PC-3 (cell line): ENCODE measurements at regions not wholly inside any gene's neighbourhood (a gene's known extent, or its start where the extent isn't known, plus 50 kb on each side); places are given as distances from the start of the nearest gene placed in this dataset.
"Not testable (repeated sequence)": the region's sequence is repeated elsewhere in the genome, so short reads cannot be mapped to it uniquely, and the experiment has no call there.

Experiments
- ATAC-seq: fragments of 200-7000 bp; cut with Tn5 transposase; 2 replicates; pipeline ENCODE4 v1.9.1; 2020; ENCODE audit warnings: mild to moderate bottlenecking, moderate library complexity
- BruUV-seq: library from RNA; stranded (reverse); fragments of 400-500 nt; replicated peaks from 2 replicates; lab custom pipeline; 2021; lab: Mats Ljungman, UMichigan
- CTCF ChIA-PET: fragments of 300-600 bp; sonication (Branson Sonifier 250); formaldehyde crosslinking; loops from one replicate; lab custom pipeline; 2022; ENCODE audit warnings: antibody characterized with exemption; lab: Charles Lee
- POLR2A ChIA-PET: fragments of 300-600 bp; sonication (Branson Sonifier 250); formaldehyde crosslinking; loops from one replicate; lab custom pipeline; 2022; ENCODE audit warnings: antibody characterized with exemption; ENCODE audit not compliant: unreplicated experiment; lab: Charles Lee
- DNase-seq: peaks from one replicate; pipeline ENCODE4 v3.0.0-alpha.2; 2015
- H2AFZ ChIP-seq: fragments of 300-600 bp; sonication (generic); 2 replicates; pipeline ENCODE4 v1.6.0; 2016; ENCODE audit warnings: antibody characterized with exemption, low read length
- H3F3A ChIP-seq: fragments of 300-600 bp; sonication (generic); one replicate; pipeline ENCODE4 v1.6.0; 2017; ENCODE audit warnings: antibody characterized with exemption, low read length, control low read depth, mild to moderate bottlenecking; ENCODE audit not compliant: unreplicated experiment
- H3K27ac ChIP-seq: fragments of 300-600 bp; sonication (generic); 2 replicates; pipeline ENCODE4 v1.5.1; 2016; ENCODE audit warnings: mild to moderate bottlenecking, low read length
- H3K27me3 ChIP-seq: fragments of 300-600 bp; sonication (generic); 2 replicates; pipeline ENCODE4 v1.6.1; 2016; ENCODE audit warnings: low read length, mixed read lengths
- H3K36me3 ChIP-seq: fragments of 300-600 bp; sonication (generic); 2 replicates; pipeline ENCODE4 v1.6.1; 2016; ENCODE audit warnings: low read depth, mixed run types, low read length, mixed read lengths
- H3K4me1 ChIP-seq: fragments of 300-600 bp; sonication (generic); 2 replicates; pipeline ENCODE4 v1.5.1; 2016; ENCODE audit warnings: low read length; ENCODE audit not compliant: insufficient read depth
- H3K4me2 ChIP-seq: fragments of 300-600 bp; sonication (generic); 2 replicates; pipeline ENCODE4 v1.6.0; 2016; ENCODE audit warnings: low read length
- H3K4me3 ChIP-seq: fragments of 300-600 bp; sonication (generic); 2 replicates; pipeline ENCODE4 v1.5.1; 2016; ENCODE audit warnings: mild to moderate bottlenecking, low read length, mixed read lengths
- H3K79me2 ChIP-seq: fragments of 300-600 bp; sonication (generic); 2 replicates; pipeline ENCODE4 v1.6.1; 2017; ENCODE audit warnings: low read length, mixed read lengths
- H3K9ac ChIP-seq: fragments of 300-600 bp; sonication (generic); 2 replicates; pipeline ENCODE4 v1.6.0; 2016; ENCODE audit warnings: mild to moderate bottlenecking, low read length
- H3K9me2 ChIP-seq: fragments of 300-600 bp; sonication (generic); replicated peaks from 2 replicates; pipeline ENCODE4 v1.6.1; 2016; ENCODE audit warnings: mixed run types, low read length, mixed read lengths
- H3K9me3 ChIP-seq: fragments of 300-600 bp; sonication (generic); 2 replicates; pipeline ENCODE4 v1.6.1; 2016; ENCODE audit warnings: low read length, mixed read lengths
- H4K20me1 ChIP-seq: fragments of 300-600 bp; sonication (generic); 2 replicates; pipeline ENCODE4 v1.6.1; 2016; ENCODE audit warnings: low read length, mixed read lengths
- CTCF ChIP-seq: fragments of 300-600 bp; sonication (generic); conservative IDR thresholded peaks from 2 replicates; pipeline ENCODE4 v1.5.1; 2017; ENCODE audit warnings: antibody characterized with exemption, low read depth, mild to moderate bottlenecking, low read length
- EZH2 ChIP-seq: fragments of 300-600 bp; sonication (generic); IDR thresholded peaks from one replicate; pipeline ENCODE4 v1.6.1; 2017; ENCODE audit warnings: antibody characterized with exemption, mild to moderate bottlenecking, low read length; ENCODE audit not compliant: unreplicated experiment
- EZH2phosphoT487 ChIP-seq: fragments of 300-600 bp; sonication (generic); IDR thresholded peaks from 2 replicates; pipeline ENCODE4 v1.6.1; 2018; ENCODE audit warnings: mild to moderate bottlenecking, antibody characterized with exemption, low read length, borderline replicate concordance
- intact Hi-C: fragments of 100-400 bp; cut with micrococcal nuclease; formaldehyde crosslinking; loops from 2 replicates; pipeline ENCODE4 v1.9.0; 2023

- no TSS peak for BruUV-seq
- no peaks in the 10 kb centered on the region for H3K27me3 ChIP-seq
- H3K79me2 ChIP-seq = no peaks in the 10 kb centered on the region
- H3K9me2 ChIP-seq = no peaks in the 10 kb centered on the region
- H3K4me3 ChIP-seq = no peak overlapping the region
- TF ChIP-seq EZH2 (no peak), CTCF (no peak), EZH2phosphoT487 (no peak)
- no peaks in the 10 kb centered on the region for H3K36me3 ChIP-seq
- intact Hi-C loops = no loop called here
- no peaks in the 10 kb centered on the region for H4K20me1 ChIP-seq
- H3K9me3 ChIP-seq = no peaks in the 10 kb centered on the region
- ATAC-seq (no peak), DNase-seq (no peak)
- H3K4me2 ChIP-seq = no peak overlapping the region
- no peak overlapping the region for H2AFZ ChIP-seq
- POLR2A ChIA-PET = no interaction called here
- H3K4me1 ChIP-seq = no peaks in the 10 kb centered on the region
- CTCF ChIA-PET = no interaction called here
- H3K9ac ChIP-seq = no peak overlapping the region
- H3F3A ChIP-seq = no peaks in the 10 kb centered on the region
- H3K27ac ChIP-seq = no peak overlapping the region
Measured at GRCh38 chr4:126768338-126768737, 864.4 kb upstream of the INTU start.

- H3K9me2 ChIP-seq, H3K4me1 ChIP-seq, H3F3A ChIP-seq, H3K27ac ChIP-seq, H4K20me1 ChIP-seq, DNase-seq, H3K36me3 ChIP-seq, H3K9ac ChIP-seq, ATAC-seq, CTCF ChIA-PET, H3K27me3 ChIP-seq, H3K4me2 ChIP-seq, H2AFZ ChIP-seq, H3K9me3 ChIP-seq, intact Hi-C loops, POLR2A ChIA-PET, H3K4me3 ChIP-seq, H3K79me2 ChIP-seq, BruUV-seq: not testable (repeated sequence)
Measured at GRCh38 chr4:126770811-126771553, 861.8 kb upstream of the INTU start.

- intact Hi-C loops, H3K9ac ChIP-seq, ATAC-seq, H3K9me2 ChIP-seq, H3F3A ChIP-seq, DNase-seq, H3K4me1 ChIP-seq, H3K36me3 ChIP-seq, BruUV-seq, H2AFZ ChIP-seq, H3K27ac ChIP-seq, H4K20me1 ChIP-seq, H3K4me2 ChIP-seq, H3K9me3 ChIP-seq, CTCF ChIA-PET, H3K27me3 ChIP-seq, POLR2A ChIA-PET, H3K79me2 ChIP-seq, H3K4me3 ChIP-seq: not testable (repeated sequence)
Measured at GRCh38 chr4:126771618-126772017, 861.1 kb upstream of the INTU start.

GRCh38 chr4:126772662-126773061 is 860.1 kb upstream of the INTU start:
- Histone ChIP-seq H3K4me3 (no peak overlapping the region), H3K27me3 (no peaks in the 10 kb centered on the region), H3K4me1 (no peaks in the 10 kb centered on the region), H3F3A (no peaks in the 10 kb centered on the region), H3K9ac (no peak overlapping the region), H4K20me1 (no peaks in the 10 kb centered on the region), H3K9me3 (no peaks in the 10 kb centered on the region), H3K9me2 (no peaks in the 10 kb centered on the region), H3K79me2 (no peaks in the 10 kb centered on the region), H2AFZ (no peak overlapping the region), H3K4me2 (no peak overlapping the region), H3K36me3 (no peaks in the 10 kb centered on the region), H3K27ac (no peak overlapping the region)
- no TSS peak for BruUV-seq
- ATAC-seq = no peak
- intact Hi-C loops = no loop called here
- ChIA-PET CTCF (no interaction called here), POLR2A (no interaction called here)
- TF ChIP-seq CTCF (no peak), EZH2 (no peak), EZH2phosphoT487 (no peak)
- DNase-seq = no peak
